HepG2 (cell line): ENCODE measurements at regions not wholly inside any gene's neighbourhood (a gene's known extent, or its start where the extent isn't known, plus 50 kb on each side); places are given as distances from the start of the nearest gene placed in this dataset.

Experiments
- ATAC-seq: fragments of 200-7000 bp; cut with Tn5 transposase; 3 replicates; pipeline ENCODE4 v1.9.1; 2020; ENCODE audit warnings: mild to moderate bottlenecking, moderate library complexity
- BruUV-seq: library from RNA; stranded (reverse); fragments of 400-500 nt; replicated peaks from 2 replicates; lab custom pipeline; 2021; lab: Mats Ljungman, UMichigan
- CTCF ChIA-PET: fragments of 300-600 bp; formaldehyde crosslinking; extraction: SDS; loops from one replicate; lab custom pipeline; 2021; ENCODE audit warnings: low total read pairs, inconsistent platforms, low intra/inter-chr PET ratio; lab: Yijun Ruan, JAX
- POLR2A ChIA-PET: fragments of 350-600 bp; sonication (Branson Sonifier 250); formaldehyde crosslinking; loops from one replicate; lab custom pipeline; 2020; ENCODE audit warnings: antibody characterized with exemption, inconsistent platforms; lab: Yijun Ruan, JAX
- DNase-seq: peaks from one replicate; pipeline ENCODE4 v3.0.0-alpha.2; 2015; ENCODE audit warnings: low spot score
- FAIRE-seq: peaks from 3 replicates; lab custom pipeline; 2011; peaks lifted over from hg19 to GRCh38; lab: Jason Lieb, UNC
- H2AFZ ChIP-seq: one replicate; pipeline ENCODE4 v1.6.1; 2011; ENCODE audit warnings: low read length, inconsistent platforms
- H3K27ac ChIP-seq: fragments of 300-600 bp; 3 replicates; pipeline ENCODE4 v1.8.0; 2011; ENCODE audit warnings: mixed run types, mild to moderate bottlenecking, mixed read lengths, low read length, inconsistent platforms; ENCODE audit not compliant: insufficient read depth; ENCODE audit errors: extremely low read length
- H3K27me3 ChIP-seq, 2 experiments: fragments of 200-600 bp in 1 of 2; 2 replicates in 1 of 2; 3 replicates in 1 of 2; pipeline versions ENCODE4 v1.6.0 to v1.8.0; 2011; ENCODE audit warnings: low read length in 2 of 2, mild to moderate bottlenecking in 2 of 2, moderate library complexity in 2 of 2, inconsistent platforms in 1 of 2; ENCODE audit not compliant: insufficient read depth in 2 of 2, control insufficient read depth in 1 of 2
- H3K36me3 ChIP-seq, 2 experiments: fragments of 200-600 bp in 1 of 2; replicated peaks in 1 of 2; 2 replicates in 1 of 2; 3 replicates in 1 of 2; pipeline versions ENCODE4 v1.5.1 to v1.8.0; 2011; ENCODE audit warnings: low read length in 2 of 2, inconsistent platforms in 1 of 2; ENCODE audit not compliant: insufficient read depth in 2 of 2, control insufficient read depth in 1 of 2
- H3K4me1 ChIP-seq: 2 replicates; pipeline ENCODE4 v1.5.1; 2012; ENCODE audit warnings: low read length, inconsistent platforms; ENCODE audit not compliant: insufficient read depth
- H3K4me2 ChIP-seq: 2 replicates; pipeline ENCODE4 v1.6.0; 2011; ENCODE audit warnings: low read depth, low read length, inconsistent platforms
- H3K4me3 ChIP-seq, 3 experiments: fragments of 200-600 bp in 1 of 3; sonication (generic), shearing (Covaris generic) in 1 of 3; replicated peaks in 1 of 3; 2 replicates each; pipeline ENCODE4 v1.5.1; 2011 to 2016; ENCODE audit warnings: low read length in 3 of 3, inconsistent platforms in 2 of 3, low read depth in 2 of 3, mild to moderate bottlenecking in 2 of 3, control low read depth in 1 of 3, mixed read lengths in 1 of 3; ENCODE audit not compliant: insufficient read depth in 1 of 3
- H3K79me2 ChIP-seq: one replicate; pipeline ENCODE4 v1.6.1; 2011; ENCODE audit warnings: low read length, inconsistent platforms; ENCODE audit not compliant: insufficient read depth
- H3K9ac ChIP-seq: 2 replicates; pipeline ENCODE4 v1.6.0; 2011; ENCODE audit warnings: mild to moderate bottlenecking, low read depth, low read length, inconsistent platforms; ENCODE audit not compliant: insufficient read depth
- H3K9me3 ChIP-seq: 2 replicates; pipeline ENCODE4 v1.5.1; 2012; ENCODE audit warnings: mild to moderate bottlenecking, low read length
- H4K20me1 ChIP-seq: 2 replicates; pipeline ENCODE4 v1.6.0; 2011; ENCODE audit warnings: inconsistent platforms, mild to moderate bottlenecking, low read length, moderate library complexity; ENCODE audit not compliant: insufficient read depth
- CHCHD3 ChIP-seq: sonication (generic); formaldehyde crosslinking; IDR thresholded peaks from 2 replicates; pipeline ENCODE4 v1.8.0; 2022; ENCODE audit warnings: mild to moderate bottlenecking, missing genetic modification reagents, moderate library complexity
- MXI1 ChIP-seq: IDR thresholded peaks from 3 replicates; pipeline ENCODE4 v1.6.1; 2012; ENCODE audit warnings: low read depth, low read length, inconsistent platforms, borderline replicate concordance
- SP2 ChIP-seq: sonication (generic); formaldehyde crosslinking; IDR thresholded peaks from 2 replicates; pipeline ENCODE4 v1.5.1; 2020; ENCODE audit warnings: mild to moderate bottlenecking, missing genetic modification reagents
- TBX2 ChIP-seq: sonication (generic); formaldehyde crosslinking; IDR thresholded peaks from 2 replicates; pipeline ENCODE4 v1.5.0; 2020; ENCODE audit warnings: missing genetic modification reagents, mild to moderate bottlenecking, borderline replicate concordance
- WGBS: methylation state at CpG from one replicate; pipeline ENCODE4 v1.1.6; 2017; ENCODE audit warnings: low lambda C conversion rate; 5-methylcytosine and 5-hydroxymethylcytosine counted together
- in situ Hi-C: cut with HindIII; loops from 2 replicates; pipeline ENCODE4 v1.10.0; 2017; ENCODE audit warnings: low pct_unique_long_range_greater_than_20kb; ENCODE audit not compliant: extremely low pct_ligation_motif_present
- intact Hi-C: fragments of 100-400 bp; cut with micrococcal nuclease; formaldehyde crosslinking; loops from one replicate; pipeline ENCODE4 v1.10.0; 2022; ENCODE audit not compliant: unreplicated experiment
- TF ChIP-seq, protein P1 (sequence below): sonication (generic); formaldehyde crosslinking; IDR thresholded peaks from 2 replicates; pipeline ENCODE4; 2020; ENCODE audit warnings: missing genetic modification reagents, mild to moderate bottlenecking, borderline replicate concordance
- TF ChIP-seq, protein P2 (sequence below): sonication (generic); formaldehyde crosslinking; IDR thresholded peaks from 2 replicates; pipeline ENCODE4 v1.5.0; 2020; ENCODE audit warnings: mild to moderate bottlenecking, missing genetic modification reagents

DNA sequence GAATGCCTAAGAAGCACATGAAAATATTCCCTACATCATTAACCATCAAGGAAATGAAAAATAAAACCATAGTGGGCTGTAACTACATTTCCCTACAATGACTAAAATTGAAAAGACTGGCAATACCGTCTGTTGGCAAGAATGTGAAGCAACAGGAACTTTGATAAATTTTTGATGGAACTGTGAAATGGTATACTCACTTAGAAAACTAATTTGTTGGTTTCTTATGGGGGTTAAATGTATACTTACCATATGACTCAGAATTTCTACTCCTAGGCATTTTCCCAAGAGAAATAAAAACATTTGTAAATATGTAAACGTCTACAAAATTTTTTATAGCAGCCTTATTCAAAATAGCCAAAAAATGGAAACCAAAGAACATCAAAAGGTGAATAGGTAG, 121.4 kb upstream of the PLEKHA5 start:
- FAIRE-seq = no peak
- H3K36me3 ChIP-seq = no peaks in the 10 kb centered on the region
- WGBS = 15% methylated on average over 2 of the region's 2 CpGs
- H3K79me2 ChIP-seq = no peaks in the 10 kb centered on the region
- POLR2A ChIA-PET = no interaction called here
- DNase-seq = no peak
- no peak overlapping the region for H3K4me2 ChIP-seq
- H3K9me3 ChIP-seq = no peaks in the 10 kb centered on the region
- H3K9ac ChIP-seq = no peak overlapping the region
- no peak for ATAC-seq
- TF ChIP-seq MXI1 (no peak), CHCHD3 (CRISPR knock-in tag) (no peak), SP2 (CRISPR knock-in tag) (no peak), TBX2 (CRISPR knock-in tag) (no peak)
- TF ChIP-seq, protein P1, sequence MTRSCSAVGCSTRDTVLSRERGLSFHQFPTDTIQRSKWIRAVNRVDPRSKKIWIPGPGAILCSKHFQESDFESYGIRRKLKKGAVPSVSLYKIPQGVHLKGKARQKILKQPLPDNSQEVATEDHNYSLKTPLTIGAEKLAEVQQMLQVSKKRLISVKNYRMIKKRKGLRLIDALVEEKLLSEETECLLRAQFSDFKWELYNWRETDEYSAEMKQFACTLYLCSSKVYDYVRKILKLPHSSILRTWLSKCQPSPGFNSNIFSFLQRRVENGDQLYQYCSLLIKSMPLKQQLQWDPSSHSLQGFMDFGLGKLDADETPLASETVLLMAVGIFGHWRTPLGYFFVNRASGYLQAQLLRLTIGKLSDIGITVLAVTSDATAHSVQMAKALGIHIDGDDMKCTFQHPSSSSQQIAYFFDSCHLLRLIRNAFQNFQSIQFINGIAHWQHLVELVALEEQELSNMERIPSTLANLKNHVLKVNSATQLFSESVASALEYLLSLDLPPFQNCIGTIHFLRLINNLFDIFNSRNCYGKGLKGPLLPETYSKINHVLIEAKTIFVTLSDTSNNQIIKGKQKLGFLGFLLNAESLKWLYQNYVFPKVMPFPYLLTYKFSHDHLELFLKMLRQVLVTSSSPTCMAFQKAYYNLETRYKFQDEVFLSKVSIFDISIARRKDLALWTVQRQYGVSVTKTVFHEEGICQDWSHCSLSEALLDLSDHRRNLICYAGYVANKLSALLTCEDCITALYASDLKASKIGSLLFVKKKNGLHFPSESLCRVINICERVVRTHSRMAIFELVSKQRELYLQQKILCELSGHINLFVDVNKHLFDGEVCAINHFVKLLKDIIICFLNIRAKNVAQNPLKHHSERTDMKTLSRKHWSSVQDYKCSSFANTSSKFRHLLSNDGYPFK (CRISPR knock-in tag) = no peak
- TF ChIP-seq, protein P2, sequence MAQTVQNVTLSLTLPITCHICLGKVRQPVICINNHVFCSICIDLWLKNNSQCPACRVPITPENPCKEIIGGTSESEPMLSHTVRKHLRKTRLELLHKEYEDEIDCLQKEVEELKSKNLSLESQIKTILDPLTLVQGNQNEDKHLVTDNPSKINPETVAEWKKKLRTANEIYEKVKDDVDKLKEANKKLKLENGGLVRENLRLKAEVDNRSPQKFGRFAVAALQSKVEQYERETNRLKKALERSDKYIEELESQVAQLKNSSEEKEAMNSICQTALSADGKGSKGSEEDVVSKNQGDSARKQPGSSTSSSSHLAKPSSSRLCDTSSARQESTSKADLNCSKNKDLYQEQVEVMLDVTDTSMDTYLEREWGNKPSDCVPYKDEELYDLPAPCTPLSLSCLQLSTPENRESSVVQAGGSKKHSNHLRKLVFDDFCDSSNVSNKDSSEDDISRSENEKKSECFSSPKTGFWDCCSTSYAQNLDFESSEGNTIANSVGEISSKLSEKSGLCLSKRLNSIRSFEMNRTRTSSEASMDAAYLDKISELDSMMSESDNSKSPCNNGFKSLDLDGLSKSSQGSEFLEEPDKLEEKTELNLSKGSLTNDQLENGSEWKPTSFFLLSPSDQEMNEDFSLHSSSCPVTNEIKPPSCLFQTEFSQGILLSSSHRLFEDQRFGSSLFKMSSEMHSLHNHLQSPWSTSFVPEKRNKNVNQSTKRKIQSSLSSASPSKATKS (CRISPR knock-in tag) = no peak
- in situ Hi-C loops = no loop called here
- intact Hi-C loops = no loop called here
- CTCF ChIA-PET = no interaction called here
- H3K4me1 ChIP-seq = no peaks in the 10 kb centered on the region
- H4K20me1 ChIP-seq = no peaks in the 10 kb centered on the region
- no TSS peak for BruUV-seq
- no peak overlapping the region for H2AFZ ChIP-seq
- no peak overlapping the region for H3K27ac ChIP-seq
- H3K4me3 ChIP-seq = no peak overlapping the region
- H3K27me3 ChIP-seq = no peaks in the 10 kb centered on the region
